ENCODE measurements at regions not wholly inside any gene's neighbourhood (a gene's known extent, or its start where the extent isn't known, plus 50 kb on each side); places are given as distances from the start of the nearest gene placed in this dataset.

- H3K36me3 ChIP-seq: no peaks in the 10 kb centered on the region
- no peaks in the 10 kb centered on the region for H3K9me3 ChIP-seq
- no peak overlapping the region for H3K27ac ChIP-seq
- no peak for DNase-seq
- TF ChIP-seq POLR2AphosphoS5 (IDR thresholded peaks at IDR 0.05) (no peak), POLR2A (IDR thresholded peaks at IDR 0.05) (no peak), CTCF (IDR thresholded peaks at IDR 0.05) (no peak), EP300 (IDR thresholded peaks at IDR 0.05) (no peak)
- intact Hi-C loops (cut with DNase I; ENCODE audit: low total_unique reads): no loop called here
- H3K4me3 ChIP-seq: no peak overlapping the region
- 70 to 82% (median 78%) methylated on average over 4 of the region's 4 CpGs for WGBS, 5 donors
- no peaks in the 10 kb centered on the region for H3K27me3 ChIP-seq
- no peaks in the 10 kb centered on the region for H3K4me1 ChIP-seq
These were observed 95.8 kb upstream of the ATXN7L3B start for GRCh38 chr12:74441872-74442271.

DNA sequence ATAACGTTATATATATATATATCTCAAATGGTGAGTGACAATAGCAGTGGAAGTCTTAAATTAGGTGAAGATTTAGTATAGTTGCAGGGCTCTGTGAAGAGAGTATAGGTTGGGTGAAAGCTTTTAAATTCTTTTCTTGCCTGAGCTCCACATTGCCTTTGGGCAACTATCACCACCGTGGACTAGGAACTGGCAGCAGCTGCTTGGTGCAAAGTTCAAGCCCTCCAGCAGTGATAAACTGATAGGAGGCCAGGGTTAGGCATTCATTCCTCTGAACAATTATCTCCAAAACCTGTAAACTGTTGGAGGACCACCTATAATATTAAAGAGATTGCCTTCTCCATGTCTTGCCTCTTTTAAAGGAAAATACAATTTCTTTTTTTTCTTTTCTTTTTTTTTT is 91.2 kb upstream of the ATXN7L3B start:
- TF ChIP-seq EP300 (IDR thresholded peaks at IDR 0.05) (no peak), POLR2AphosphoS5 (IDR thresholded peaks at IDR 0.05) (no peak), CTCF (IDR thresholded peaks at IDR 0.05) (no peak), POLR2A (IDR thresholded peaks at IDR 0.05) (no peak)
- 70 to 83% (median 72%) methylated on average over 2 of the region's 2 CpGs for WGBS, 5 donors
- no peak overlapping the region for H3K27ac ChIP-seq

GRCh38 chr12:74449872-74450271 is 87.8 kb upstream of the ATXN7L3B start:
- H3K9me3 ChIP-seq: no peaks in the 10 kb centered on the region
- WGBS, 5 donors: 71 to 89% (median 85%) methylated on average over 2 of the region's 2 CpGs
- DNase-seq: no peak

More for the DNA sequence above, 91.2 kb upstream of the ATXN7L3B start:
- H3K27me3 ChIP-seq: no peaks in the 10 kb centered on the region
- H3K36me3 ChIP-seq: no peaks in the 10 kb centered on the region
- no peak overlapping the region for H3K4me3 ChIP-seq
- no peaks in the 10 kb centered on the region for H3K4me1 ChIP-seq
- DNase-seq: no peak
- H3K9me3 ChIP-seq: no peaks in the 10 kb centered on the region
- intact Hi-C loops (cut with DNase I; ENCODE audit: low total_unique reads): no loop called here

GRCh38 chr12:74454109-74454508 is 83.5 kb upstream of the ATXN7L3B start:
- no peaks in the 10 kb centered on the region for H3K4me1 ChIP-seq
- intact Hi-C loops (cut with DNase I; ENCODE audit: low total_unique reads): no loop called here
- TF ChIP-seq CTCF (IDR thresholded peaks at IDR 0.05) (no peak), POLR2AphosphoS5 (IDR thresholded peaks at IDR 0.05) (no peak), POLR2A (IDR thresholded peaks at IDR 0.05) (no peak), EP300 (IDR thresholded peaks at IDR 0.05) (no peak)
- H3K27me3 ChIP-seq: no peaks in the 10 kb centered on the region
- H3K36me3 ChIP-seq: no peaks in the 10 kb centered on the region
- 92 to 100% (median 96%) methylated on average over 1 of the region's 1 CpG for WGBS, 5 donors
- no peak for DNase-seq
- H3K27ac ChIP-seq: no peak overlapping the region
- no peak overlapping the region for H3K4me3 ChIP-seq
- no peaks in the 10 kb centered on the region for H3K9me3 ChIP-seq

More at GRCh38 chr12:74449872-74450271, 87.8 kb upstream of the ATXN7L3B start:
- intact Hi-C loops (cut with DNase I; ENCODE audit: low total_unique reads): no loop called here
- H3K4me1 ChIP-seq: no peaks in the 10 kb centered on the region
- H3K4me3 ChIP-seq: no peak overlapping the region
- no peaks in the 10 kb centered on the region for H3K36me3 ChIP-seq
- TF ChIP-seq POLR2A (IDR thresholded peaks at IDR 0.05) (no peak), CTCF (IDR thresholded peaks at IDR 0.05) (no peak), POLR2AphosphoS5 (IDR thresholded peaks at IDR 0.05) (no peak), EP300 (IDR thresholded peaks at IDR 0.05) (no peak)
- no peak overlapping the region for H3K27ac ChIP-seq
- H3K27me3 ChIP-seq: no peaks in the 10 kb centered on the region
